GM18498 (cell line): ENCODE measurements at regions not wholly inside any gene's neighbourhood (a gene's known extent, or its start where the extent isn't known, plus 50 kb on each side); places are given as distances from the start of the nearest gene placed in this dataset.

ENCODE experiments used
- ATAC-seq: cut with Tn5 transposase; IDR thresholded peaks from one replicate; pipeline ENCODE4 v1.9.1; 2021; ENCODE audit warnings: mild to moderate bottlenecking, moderate library complexity; ENCODE audit not compliant: unreplicated experiment

- ATAC-seq, result no peak
Measured at GRCh38 chr3:69579306-69580041, 159.8 kb upstream of the MITF start.

DNA sequence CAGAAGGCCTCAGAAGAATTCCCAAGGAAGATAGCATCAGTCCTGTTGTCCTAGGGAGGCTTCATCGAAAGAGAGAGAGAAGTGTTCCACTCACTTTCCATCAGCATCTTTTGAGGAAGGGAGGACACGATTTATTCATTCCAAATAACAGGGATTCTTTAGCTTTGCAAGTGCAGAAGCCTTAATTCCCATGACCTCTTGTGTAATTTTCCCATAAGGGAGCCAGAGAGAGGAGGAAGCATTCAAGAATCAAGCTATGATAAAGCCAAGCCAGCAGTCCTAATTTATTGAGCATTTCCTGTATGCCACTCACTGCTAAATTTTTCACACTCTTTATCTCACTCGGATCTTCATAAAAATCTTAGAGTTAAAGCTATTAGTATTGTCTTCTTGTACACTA lies 169.7 kb upstream of the MITF start:
- ATAC-seq, result no peak

DNA sequence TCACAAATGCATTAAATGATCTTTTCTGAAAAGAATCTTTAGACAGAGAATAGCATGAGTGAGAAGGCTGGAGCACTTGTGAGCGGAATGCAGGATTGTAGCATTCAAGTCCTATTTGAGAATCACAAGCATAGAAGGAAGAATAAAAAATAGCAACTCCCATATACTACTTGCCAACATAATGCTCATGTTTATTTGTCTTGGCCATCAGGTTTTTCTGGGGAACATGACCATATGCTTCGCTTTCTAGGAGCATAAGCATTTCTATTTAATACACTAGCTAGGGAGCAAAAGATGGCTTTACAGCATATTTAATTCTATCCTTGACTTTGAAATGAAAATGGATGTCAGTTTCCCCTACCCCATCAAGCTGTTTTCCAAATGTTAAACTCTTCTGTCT lies 170.3 kb upstream of the MITF start:
- no peak for ATAC-seq

- no peak for ATAC-seq
Measured at GRCh38 chr3:69568458-69568857, 170.8 kb upstream of the MITF start.

- ATAC-seq, result no peak
Measured at GRCh38 chr3:69567710-69568052, 171.6 kb upstream of the MITF start.

DNA sequence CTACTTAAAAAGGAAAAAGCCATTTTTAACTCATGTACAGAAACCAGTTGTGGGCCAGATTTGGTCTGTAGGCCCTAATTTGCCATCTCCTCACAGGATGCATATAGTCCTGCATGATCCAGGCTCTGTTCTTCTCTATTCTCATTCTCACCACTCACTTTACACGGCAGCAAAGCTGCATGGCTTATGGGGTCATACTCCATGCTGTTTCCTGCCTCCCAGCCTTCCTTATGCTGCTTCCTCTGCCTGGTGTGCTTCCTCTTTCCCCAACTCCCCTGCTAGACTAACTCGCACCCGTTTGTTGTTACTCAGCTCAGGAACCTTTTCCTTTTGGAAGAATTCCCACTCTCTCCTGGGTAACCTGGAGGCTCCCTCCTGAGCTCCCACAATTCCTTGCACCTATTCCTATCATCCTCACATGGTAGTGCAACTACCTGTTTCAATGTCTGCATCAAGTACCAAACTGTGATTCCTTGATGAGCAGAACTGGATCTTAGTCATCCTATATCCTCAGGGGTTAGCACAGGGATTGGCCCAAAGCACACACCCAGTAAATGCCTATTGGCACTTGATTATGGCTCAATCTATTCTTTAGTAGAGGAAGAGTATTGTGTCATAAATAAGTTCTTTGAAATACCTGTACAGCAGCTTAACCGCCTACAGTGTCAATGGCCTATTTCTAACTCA lies 172.1 kb upstream of the MITF start:
- no peak for ATAC-seq

DNA sequence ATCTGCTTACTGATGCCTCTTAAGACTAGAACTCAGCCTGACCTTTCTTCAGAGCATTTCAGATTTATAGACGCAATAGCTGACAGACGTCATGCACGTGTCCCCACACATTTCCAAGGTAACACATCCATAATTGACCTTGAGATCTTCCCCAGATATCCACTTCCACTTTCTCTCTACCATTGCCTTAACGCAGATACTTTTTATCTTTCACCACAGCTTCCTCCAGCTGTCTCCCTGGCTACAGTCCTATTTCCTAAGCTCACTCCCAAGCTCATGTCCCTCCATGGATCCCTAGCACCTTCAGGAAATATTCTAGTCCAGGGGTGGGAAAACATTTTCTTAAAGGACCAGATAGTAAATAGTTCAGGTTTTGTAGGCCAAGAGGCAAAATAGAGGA lies 173.0 kb upstream of the MITF start:
- no peak for ATAC-seq

DNA sequence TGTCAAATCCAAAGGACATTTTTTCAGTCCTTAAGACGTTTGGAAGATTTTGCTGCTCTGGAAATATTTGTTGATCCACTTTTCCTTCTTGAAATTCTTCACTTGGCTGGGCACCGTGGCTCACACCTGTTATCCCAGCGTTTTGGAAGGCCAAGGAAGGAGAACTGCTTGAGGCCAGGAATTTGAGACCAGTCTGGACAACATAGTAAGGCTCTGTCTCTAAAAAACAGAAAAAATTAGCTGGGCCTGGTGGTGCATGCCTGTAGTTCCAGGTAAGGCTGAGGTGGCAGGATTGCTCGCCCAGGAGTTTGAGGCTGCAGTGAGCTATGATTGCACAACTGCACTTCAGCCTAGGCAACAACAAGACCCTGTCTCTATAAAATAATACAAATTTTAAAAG lies 173.9 kb upstream of the MITF start:
- ATAC-seq, result no peak

DNA sequence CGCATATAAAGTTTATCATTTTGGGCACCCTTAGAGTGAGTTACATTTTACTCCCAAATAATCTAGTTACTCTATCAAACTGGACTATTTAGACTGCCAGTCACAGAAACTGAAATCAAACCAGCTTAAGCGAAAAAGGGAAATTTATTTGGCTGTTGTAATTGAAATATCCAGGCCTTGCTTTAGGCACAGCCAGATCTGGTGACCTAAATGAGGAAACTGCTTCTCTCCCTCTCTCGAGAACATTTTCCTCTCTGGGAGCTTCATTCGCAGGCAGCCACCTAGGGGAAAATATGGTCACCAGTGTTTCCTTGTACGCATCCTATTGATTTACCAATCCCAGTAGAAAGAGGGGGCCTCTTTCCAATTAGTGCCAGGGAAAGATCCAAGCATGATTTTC lies 175.3 kb upstream of the MITF start:
- ATAC-seq, result no peak

DNA sequence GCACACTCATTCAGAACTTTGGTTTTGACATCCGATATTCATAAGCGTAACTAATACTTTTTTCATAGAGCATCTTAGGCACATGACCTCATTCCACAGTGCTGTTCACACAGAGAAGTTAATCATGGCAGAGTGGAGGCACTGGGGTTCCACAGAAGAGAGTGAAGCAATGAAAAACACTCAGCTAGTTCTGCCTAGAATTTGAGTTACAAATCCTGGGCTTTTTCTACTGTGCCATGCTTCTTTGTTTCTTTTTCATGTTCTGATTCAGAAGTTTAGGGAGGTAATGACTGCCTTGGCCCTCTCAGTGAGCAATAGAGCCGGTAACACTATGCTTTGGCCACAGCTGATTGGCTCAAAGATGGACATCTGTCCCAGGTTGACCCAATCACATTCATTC lies 176.1 kb upstream of the MITF start:
- no peak for ATAC-seq

- ATAC-seq, result no peak
Measured at GRCh38 chr3:69562020-69562419, 176.1 kb upstream of the FRMD4B start.

- no peak for ATAC-seq
Measured at GRCh38 chr3:69560818-69561217, 174.9 kb upstream of the FRMD4B start.

DNA sequence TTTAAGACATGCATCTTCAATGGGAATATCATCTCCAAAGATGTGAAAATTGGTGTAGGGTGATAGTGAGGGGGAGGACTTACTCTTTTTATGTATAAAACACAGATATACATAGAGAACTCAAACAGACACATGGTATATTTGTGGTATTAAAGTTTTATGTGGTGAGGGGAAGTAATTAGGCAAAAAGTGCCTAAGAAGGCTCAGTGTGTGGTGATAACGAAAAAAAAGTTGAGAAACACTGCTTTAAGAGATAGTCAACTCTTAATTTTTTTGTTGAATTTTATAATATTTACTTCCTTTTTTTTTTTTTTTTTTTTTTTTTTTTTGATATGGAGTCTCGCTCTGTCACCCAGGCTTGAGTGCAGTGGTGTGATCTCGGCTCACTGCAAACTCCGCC lies 174.2 kb upstream of the FRMD4B start:
- ATAC-seq, result no peak

- ATAC-seq, result no peak
Measured at GRCh38 chr3:69558912-69559311, 173.0 kb upstream of the FRMD4B start.

DNA sequence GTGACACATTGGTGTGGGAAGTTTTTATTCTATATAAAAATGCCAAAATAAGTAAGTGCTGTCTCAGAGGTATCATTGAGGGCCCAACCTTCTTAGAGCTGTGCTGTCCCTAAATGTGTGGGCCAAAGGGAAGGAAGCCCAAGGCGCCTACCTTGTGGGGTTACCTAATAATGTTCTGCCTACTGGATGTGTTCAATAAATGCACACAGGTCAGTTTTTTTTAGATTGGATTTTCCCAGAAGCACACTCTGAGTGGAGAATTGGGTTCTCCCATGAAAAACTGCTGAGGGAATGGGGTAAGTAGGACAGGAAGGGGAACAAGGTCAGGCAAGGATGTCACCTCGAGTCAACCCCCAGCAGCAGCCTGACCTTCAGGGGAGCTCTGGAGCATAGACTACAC lies 168.7 kb upstream of the FRMD4B start:
- ATAC-seq, result no peak

DNA sequence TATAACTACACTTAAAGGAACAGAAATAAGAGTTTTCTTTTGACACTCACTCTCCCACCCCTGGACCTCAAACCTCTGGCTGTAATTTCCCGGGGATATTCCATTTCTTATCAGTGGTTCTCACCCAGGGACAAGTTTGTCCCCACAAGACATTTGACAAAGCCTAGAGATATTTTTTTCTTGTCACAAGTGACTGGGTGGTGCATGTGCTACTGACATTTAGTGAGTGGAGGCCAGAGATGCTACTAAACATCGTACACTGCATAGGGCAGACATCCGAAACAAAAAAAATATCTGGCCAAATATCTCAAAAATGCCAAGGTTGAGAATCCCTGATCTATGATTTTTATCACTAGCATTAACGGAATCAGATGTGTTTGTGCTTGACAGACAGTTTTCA lies 168.0 kb upstream of the FRMD4B start:
- no peak for ATAC-seq

DNA sequence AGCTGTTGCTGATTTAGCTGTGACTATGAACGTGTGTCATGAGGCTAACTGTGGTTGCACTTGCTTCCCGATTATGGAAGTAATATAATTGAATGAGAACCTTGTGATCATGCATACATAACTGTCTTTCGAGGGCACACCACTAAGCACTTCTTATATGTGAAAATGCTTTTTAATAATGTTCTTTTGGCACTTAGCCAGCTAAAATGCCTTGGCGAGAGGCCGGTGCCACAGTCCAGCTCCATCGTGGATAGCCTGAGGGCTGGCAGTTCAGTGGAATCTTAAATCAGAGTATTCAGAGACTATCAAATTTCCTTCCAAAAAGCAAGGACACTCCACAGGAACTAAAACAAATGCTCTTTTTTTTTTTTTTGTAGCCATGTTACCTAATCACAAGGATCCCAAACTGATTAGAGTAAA lies 161.6 kb upstream of the FRMD4B start:
- ATAC-seq, result no peak

- ATAC-seq, result no peak
Measured at GRCh38 chr3:69542805-69543429, 157.0 kb upstream of the FRMD4B start.

DNA sequence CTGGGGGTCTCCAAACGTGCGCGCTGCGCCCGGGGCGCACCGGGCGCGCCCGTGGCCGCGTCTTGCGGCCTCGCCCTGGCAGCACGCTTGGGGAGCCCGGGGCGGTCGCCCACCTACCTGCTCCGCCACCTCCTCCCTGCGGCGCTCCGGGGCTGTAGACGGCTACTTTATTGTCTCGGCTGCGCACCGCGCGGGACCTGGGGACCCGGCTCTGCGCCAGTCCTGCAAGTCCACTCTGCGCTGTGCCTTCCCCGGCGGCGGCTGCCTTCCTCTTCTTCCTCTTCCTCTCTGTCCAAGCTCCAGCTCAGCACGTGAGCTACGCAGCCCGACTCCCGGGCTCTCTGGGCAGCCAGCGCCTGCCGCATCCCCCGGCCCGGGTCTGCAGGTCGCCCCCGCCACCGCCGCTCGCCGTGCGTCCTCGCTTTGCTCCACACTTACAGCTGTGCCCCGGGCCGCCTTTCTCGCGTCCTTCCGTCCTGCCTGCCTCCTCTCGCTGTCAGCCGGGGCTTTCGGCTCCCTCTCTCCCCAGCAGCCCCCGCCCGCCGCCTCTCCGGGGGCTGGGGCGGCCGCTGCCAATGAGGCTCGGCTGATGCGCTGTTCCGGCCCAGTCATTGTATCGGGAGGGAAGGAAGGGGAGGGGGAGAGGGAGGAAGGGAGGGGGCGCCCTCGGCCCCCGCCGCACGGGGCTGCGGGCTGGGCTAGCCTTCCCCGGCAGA lies 156.4 kb upstream of the FRMD4B start:
- no peak for ATAC-seq

DNA sequence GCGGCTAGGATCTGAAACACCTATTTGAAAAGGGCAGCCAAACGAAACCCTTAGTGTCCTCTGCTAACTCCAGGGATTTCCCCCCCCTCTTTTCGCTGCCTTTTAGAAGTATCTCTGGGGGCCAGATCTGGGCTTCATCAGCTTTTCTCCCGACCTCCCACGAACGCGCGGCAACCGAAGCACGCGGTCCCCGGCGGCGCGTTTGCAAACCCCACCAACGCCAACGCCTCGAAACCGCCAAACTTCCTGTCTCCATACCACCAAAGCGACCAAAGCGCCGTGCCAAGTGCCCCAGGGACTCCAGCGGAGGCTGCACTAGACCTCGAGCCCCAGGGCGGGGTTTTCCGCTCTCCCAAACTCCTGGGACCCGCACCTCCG lies 155.8 kb upstream of the FRMD4B start:
- no peak for ATAC-seq

DNA sequence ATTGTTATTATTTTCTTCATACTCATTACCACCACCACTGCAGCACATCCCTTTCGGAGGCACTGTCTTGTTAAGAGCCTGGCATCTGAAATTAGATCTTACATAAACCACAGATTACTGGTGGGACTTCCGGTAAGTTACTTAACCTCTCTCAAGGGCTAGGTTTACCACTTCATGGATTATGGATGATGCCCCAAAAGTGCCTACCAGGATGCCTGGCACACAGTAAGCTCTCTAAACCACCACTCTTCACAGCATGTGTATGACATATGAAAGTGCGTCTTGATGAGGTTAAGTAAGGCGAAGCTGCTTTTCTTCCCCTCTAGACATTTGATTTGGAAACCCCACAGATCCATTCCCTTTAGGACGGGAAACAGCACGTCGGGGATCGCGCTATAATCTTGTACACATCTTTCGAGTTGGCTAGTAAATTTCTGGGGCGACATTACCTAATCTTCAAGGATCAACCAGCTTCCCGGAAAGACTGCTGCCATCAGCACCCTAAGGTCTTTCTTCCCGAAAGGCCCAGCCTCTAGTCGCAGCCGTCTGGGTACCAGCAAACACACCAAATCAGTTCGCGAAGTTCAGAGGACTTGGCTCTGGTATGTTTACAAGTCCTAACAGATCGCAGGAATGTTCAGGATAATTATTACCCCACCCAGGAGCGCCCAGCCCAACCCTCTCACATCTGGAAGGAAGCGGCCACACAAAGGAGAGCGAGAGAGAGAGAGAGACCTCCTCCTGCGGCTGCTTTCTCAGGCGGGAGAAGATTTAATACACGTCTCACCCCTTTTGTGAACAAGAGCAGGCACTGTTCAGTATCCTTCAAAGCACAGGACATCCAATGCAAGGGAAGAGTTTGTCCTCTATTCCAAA lies 155.1 kb upstream of the FRMD4B start:
- ATAC-seq, result no peak
